RWPE2 (cell line): ENCODE measurements at regions not wholly inside any gene's neighbourhood (a gene's known extent, or its start where the extent isn't known, plus 50 kb on each side); places are given as distances from the start of the nearest gene placed in this dataset.

Experiments used
- ATAC-seq: fragments of 200-7000 bp; cut with Tn5 transposase; 3 replicates; pipeline ENCODE4 v1.9.1; 2021; ENCODE audit warnings: low read depth
- DNase-seq: peaks from one replicate; pipeline ENCODE4 v3.0.0-alpha.2; 2020; ENCODE audit warnings: low spot score
- H3K27ac ChIP-seq: fragments of 450-650 bp; 2 replicates; pipeline ENCODE4 v1.5.1; 2017; ENCODE audit warnings: mild to moderate bottlenecking; ENCODE audit not compliant: poor library complexity, severe bottlenecking
- H3K27me3 ChIP-seq: fragments of 250-450 bp; sonication (Bioruptor Pico); 2 replicates; pipeline ENCODE4 v1.5.1; 2021; ENCODE audit warnings: mild to moderate bottlenecking, moderate library complexity; ENCODE audit not compliant: insufficient read depth, poor library complexity, severe bottlenecking
- H3K36me3 ChIP-seq: fragments of 250-450 bp; sonication (Bioruptor Pico); 2 replicates; pipeline ENCODE4 v1.5.1; 2020; ENCODE audit warnings: low read depth, mild to moderate bottlenecking, moderate library complexity
- H3K4me1 ChIP-seq: fragments of 250-450 bp; sonication (Bioruptor Pico); 2 replicates; pipeline ENCODE4 v1.5.1; 2021; ENCODE audit warnings: mild to moderate bottlenecking, moderate library complexity; ENCODE audit not compliant: insufficient read depth, poor library complexity, severe bottlenecking
- H3K4me3 ChIP-seq: fragments of 250-450 bp; sonication (Bioruptor Pico); 2 replicates; pipeline ENCODE4 v1.5.1; 2021; ENCODE audit warnings: mild to moderate bottlenecking, moderate library complexity; ENCODE audit not compliant: severe bottlenecking
- H3K9me3 ChIP-seq: fragments of 250-450 bp; sonication (Bioruptor Pico); 2 replicates; pipeline ENCODE4 v1.5.1; 2021; ENCODE audit warnings: mild to moderate bottlenecking, moderate library complexity; ENCODE audit not compliant: severe bottlenecking
- TF ChIP-seq, protein P1 (sequence below): fragments of 450-650 bp; IDR thresholded peaks from one replicate; pipeline ENCODE4 v1.5.1; 2017; ENCODE audit warnings: mild to moderate bottlenecking, moderate library complexity; ENCODE audit not compliant: poor library complexity, severe bottlenecking

DNA sequence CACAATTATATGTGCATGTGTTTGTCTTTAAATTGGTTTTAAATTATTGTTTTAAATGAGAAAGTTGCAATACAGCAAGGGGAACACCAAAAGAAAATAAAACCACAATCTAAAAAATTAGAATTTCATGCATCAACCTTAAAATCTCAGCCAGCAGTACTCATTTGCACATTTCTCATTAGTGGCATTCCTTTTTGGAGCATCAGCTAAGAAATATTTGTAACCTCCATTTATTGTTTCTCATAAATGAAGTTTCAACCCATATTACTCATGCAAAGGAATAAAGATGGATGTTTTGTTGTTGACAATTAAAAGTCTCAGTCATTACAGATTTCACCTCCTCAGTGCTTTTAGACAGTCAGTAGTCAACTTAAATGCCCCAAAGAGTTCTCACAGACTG, 160.1 kb downstream of the TBX15 start:
- ATAC-seq (no peak), DNase-seq (no peak)
- TF ChIP-seq, protein P1, sequence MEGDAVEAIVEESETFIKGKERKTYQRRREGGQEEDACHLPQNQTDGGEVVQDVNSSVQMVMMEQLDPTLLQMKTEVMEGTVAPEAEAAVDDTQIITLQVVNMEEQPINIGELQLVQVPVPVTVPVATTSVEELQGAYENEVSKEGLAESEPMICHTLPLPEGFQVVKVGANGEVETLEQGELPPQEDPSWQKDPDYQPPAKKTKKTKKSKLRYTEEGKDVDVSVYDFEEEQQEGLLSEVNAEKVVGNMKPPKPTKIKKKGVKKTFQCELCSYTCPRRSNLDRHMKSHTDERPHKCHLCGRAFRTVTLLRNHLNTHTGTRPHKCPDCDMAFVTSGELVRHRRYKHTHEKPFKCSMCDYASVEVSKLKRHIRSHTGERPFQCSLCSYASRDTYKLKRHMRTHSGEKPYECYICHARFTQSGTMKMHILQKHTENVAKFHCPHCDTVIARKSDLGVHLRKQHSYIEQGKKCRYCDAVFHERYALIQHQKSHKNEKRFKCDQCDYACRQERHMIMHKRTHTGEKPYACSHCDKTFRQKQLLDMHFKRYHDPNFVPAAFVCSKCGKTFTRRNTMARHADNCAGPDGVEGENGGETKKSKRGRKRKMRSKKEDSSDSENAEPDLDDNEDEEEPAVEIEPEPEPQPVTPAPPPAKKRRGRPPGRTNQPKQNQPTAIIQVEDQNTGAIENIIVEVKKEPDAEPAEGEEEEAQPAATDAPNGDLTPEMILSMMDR = no peak

DNA sequence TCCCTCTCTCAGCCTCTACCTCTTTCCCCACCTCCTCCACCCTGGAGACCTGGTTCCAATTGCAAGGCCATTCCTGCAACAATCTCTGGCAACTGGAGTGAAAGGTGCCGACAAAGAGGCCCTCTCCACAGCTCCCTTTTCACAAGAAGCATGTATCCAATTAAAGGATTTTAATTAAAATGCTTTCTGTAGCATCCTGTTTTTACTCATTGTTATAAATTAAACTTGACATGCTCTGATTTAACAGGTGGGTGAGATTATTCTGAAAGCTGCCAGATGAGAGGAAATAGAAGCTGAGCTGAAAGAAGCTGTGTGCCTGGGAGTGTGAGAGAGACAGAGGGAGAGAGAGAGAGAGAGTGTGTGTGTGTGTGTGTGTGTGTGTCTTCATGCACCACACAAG, 160.5 kb downstream of the TBX15 start:
- H3K4me3 ChIP-seq = no peak overlapping the region
- H3K4me1 ChIP-seq = no peaks in the 10 kb centered on the region
- H3K9me3 ChIP-seq = no peaks in the 10 kb centered on the region
- H3K27me3 ChIP-seq = no peaks in the 10 kb centered on the region
- TF ChIP-seq, protein P1 = no peak
- no peak overlapping the region for H3K27ac ChIP-seq
- ATAC-seq = no peak
- no peak for DNase-seq
- no peaks in the 10 kb centered on the region for H3K36me3 ChIP-seq

More for the DNA sequence above, 160.1 kb downstream of the TBX15 start:
- no peaks in the 10 kb centered on the region for H3K9me3 ChIP-seq
- no peaks in the 10 kb centered on the region for H3K4me1 ChIP-seq
- H3K4me3 ChIP-seq = no peak overlapping the region
- no peaks in the 10 kb centered on the region for H3K36me3 ChIP-seq
- no peak overlapping the region for H3K27ac ChIP-seq
- H3K27me3 ChIP-seq = no peaks in the 10 kb centered on the region

DNA sequence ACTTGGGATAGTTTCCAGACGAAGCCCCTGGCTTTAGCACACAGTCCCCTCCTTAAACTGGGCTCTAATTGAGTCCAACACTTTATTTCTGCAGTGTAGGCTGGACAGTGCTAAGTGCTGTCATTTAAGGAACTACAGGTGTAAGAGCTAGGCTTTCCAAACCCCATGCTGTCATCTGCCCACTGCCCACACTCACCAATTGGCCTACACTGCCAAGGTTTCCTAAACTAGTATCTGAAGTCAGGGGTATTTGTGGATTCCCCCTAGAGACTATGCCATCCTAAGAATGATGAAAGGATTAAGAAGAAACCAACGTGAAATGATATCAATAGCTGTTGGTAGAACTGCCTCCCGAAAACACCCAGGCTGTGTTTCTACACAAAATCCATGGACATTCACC, 160.9 kb downstream of the TBX15 start:
- DNase-seq (no peak), ATAC-seq (no peak)
- H3K4me1 ChIP-seq = no peaks in the 10 kb centered on the region
- TF ChIP-seq, protein P1 = no peak
- H3K27me3 ChIP-seq = no peaks in the 10 kb centered on the region
- no peak overlapping the region for H3K27ac ChIP-seq
- H3K4me3 ChIP-seq = no peak overlapping the region
- no peaks in the 10 kb centered on the region for H3K9me3 ChIP-seq
- H3K36me3 ChIP-seq = no peaks in the 10 kb centered on the region

DNA sequence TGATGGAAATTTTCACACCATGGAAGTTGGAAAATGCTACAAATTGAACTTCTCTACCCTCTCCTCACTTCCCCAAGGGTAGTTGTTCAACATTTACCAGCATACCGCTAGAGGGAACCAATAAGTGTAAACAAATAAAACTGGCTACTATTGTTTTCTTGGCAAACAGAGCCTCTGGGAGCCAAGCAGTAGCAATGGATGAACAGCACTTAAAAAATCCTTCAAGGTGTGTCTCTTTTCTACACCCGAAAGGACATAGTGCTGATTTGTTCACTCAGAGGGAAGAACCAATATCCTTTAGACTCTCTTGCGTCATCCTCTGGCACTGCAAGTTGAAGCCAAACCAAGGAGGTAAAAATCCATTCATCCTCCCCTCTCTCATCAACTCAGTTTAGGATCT, 161.5 kb downstream of the TBX15 start:
- TF ChIP-seq, protein P1 = no peak
- Histone ChIP-seq H3K27ac (no peak overlapping the region), H3K4me1 (no peaks in the 10 kb centered on the region), H3K27me3 (no peaks in the 10 kb centered on the region), H3K4me3 (no peak overlapping the region), H3K9me3 (no peaks in the 10 kb centered on the region), H3K36me3 (no peaks in the 10 kb centered on the region)
- DNase-seq = no peak
- no peak for ATAC-seq

DNA sequence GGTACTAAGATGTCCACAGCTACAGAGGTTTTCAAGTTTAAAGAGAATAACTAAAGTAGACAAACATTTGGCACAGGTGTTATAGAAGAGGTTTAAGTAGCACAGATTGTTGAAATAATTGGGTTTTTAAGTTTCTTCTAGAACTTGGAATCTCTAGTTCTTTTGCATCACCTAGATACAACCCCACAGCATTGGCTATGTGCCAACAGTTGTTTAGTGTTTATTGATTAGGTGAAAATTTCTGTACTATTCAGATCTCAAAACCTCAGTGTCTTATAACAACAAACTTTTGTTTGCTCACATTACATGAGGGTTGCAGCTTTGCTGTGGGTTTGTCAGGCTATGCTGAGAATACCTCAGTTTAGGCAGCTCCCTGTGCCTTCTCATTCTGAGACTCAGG, 162.5 kb downstream of the TBX15 start:
- ATAC-seq = no peak

More for the DNA sequence above, 162.5 kb downstream of the TBX15 start:
- no peaks in the 10 kb centered on the region for H3K27me3 ChIP-seq
- DNase-seq = no peak
- no peaks in the 10 kb centered on the region for H3K4me1 ChIP-seq
- no peaks in the 10 kb centered on the region for H3K36me3 ChIP-seq
- no peaks in the 10 kb centered on the region for H3K9me3 ChIP-seq
- H3K4me3 ChIP-seq = no peak overlapping the region
- H3K27ac ChIP-seq = no peak overlapping the region
- TF ChIP-seq, protein P1 = no peak
